SK-N-SH (cell line): ENCODE measurements at regions not wholly inside any gene's neighbourhood (a gene's known extent, or its start where the extent isn't known, plus 50 kb on each side); places are given as distances from the start of the nearest gene placed in this dataset.

Source experiments
- CTCF ChIP-seq: fragments of 200-600 bp; sonication (generic); IDR thresholded peaks from 2 replicates; pipeline ENCODE4 v1.6.1; 2017; ENCODE audit warnings: antibody characterized with exemption, mild to moderate bottlenecking, moderate library complexity
- EP300 ChIP-seq, 2 experiments: IDR thresholded peaks; 2 replicates each; pipeline versions ENCODE4 v1.4.0 to v1.6.1; 2012; ENCODE audit warnings: borderline replicate concordance in 1 of 2, low read depth in 1 of 2, low read length in 1 of 2
- EZH2phosphoT487 ChIP-seq: fragments of 200-600 bp; sonication (generic); IDR thresholded peaks from 2 replicates; pipeline ENCODE4 v1.6.1; 2017; ENCODE audit warnings: low read depth, mixed run types, mild to moderate bottlenecking, antibody characterized with exemption, moderate library complexity, borderline replicate concordance
- FOXJ3 ChIP-seq: sonication (generic); formaldehyde crosslinking; IDR thresholded peaks from 2 replicates; pipeline ENCODE4 v1.5.1; 2020; ENCODE audit warnings: mild to moderate bottlenecking, missing genetic modification reagents
- FOXM1 ChIP-seq: IDR thresholded peaks from 2 replicates; pipeline ENCODE4 v1.4.0; 2012; ENCODE audit warnings: low read depth, mild to moderate bottlenecking
- IRF3 ChIP-seq: fragments of 150-350 bp; IDR thresholded peaks from 2 replicates; pipeline ENCODE4 v1.6.1; 2016; ENCODE audit warnings: mild to moderate bottlenecking, low read depth, low read length
- MAX ChIP-seq: IDR thresholded peaks from 2 replicates; pipeline ENCODE4 v1.4.0; 2012; ENCODE audit warnings: low read depth
- MXI1 ChIP-seq: IDR thresholded peaks from 2 replicates; pipeline ENCODE4 v1.6.1; 2012; ENCODE audit warnings: mild to moderate bottlenecking, low read depth, low read length, improper control_type of control experiment
- NFIC ChIP-seq: IDR thresholded peaks from 2 replicates; pipeline ENCODE4 v1.4.0; 2012; ENCODE audit warnings: borderline replicate concordance
- POLR2AphosphoS5 ChIP-seq: IDR thresholded peaks from 2 replicates; pipeline ENCODE4 v1.6.1; 2012; ENCODE audit warnings: low read depth, low read length
- SIN3A ChIP-seq: IDR thresholded peaks from 2 replicates; pipeline ENCODE4 v1.6.1; 2012; ENCODE audit warnings: low read depth, mild to moderate bottlenecking, low read length, moderate library complexity, borderline replicate concordance
- TEAD4 ChIP-seq: IDR thresholded peaks from 2 replicates; pipeline ENCODE4 v1.4.0; 2012; ENCODE audit warnings: mild to moderate bottlenecking, borderline replicate concordance; ENCODE audit not compliant: insufficient read depth
- ZBTB33 ChIP-seq: IDR thresholded peaks from 2 replicates; pipeline ENCODE4 v1.4.0; 2012; ENCODE audit warnings: low read depth, borderline replicate concordance

GRCh38 chr3:178960181-178960580 is 111.4 kb downstream of the ZMAT3 start:
- TF ChIP-seq ZBTB33 (no peak), CTCF (no peak), MXI1 (no peak), FOXM1 (no peak), FOXJ3 (no peak), MAX (no peak), EZH2phosphoT487 (no peak), NFIC (no peak), TEAD4 (no peak), SIN3A (no peak), IRF3 (no peak), POLR2AphosphoS5 (no peak), EP300 (IDR thresholded peaks at IDR 0.05; ENCODE audit: borderline replicate concordance in 1 of 2, low read depth in 1 of 2, low read length in 1 of 2) (no peak)
